IMR-90 (cell line): ENCODE measurements at regions not wholly inside any gene's neighbourhood (a gene's known extent, or its start where the extent isn't known, plus 50 kb on each side); places are given as distances from the start of the nearest gene placed in this dataset.

Experiments used
- ATAC-seq: fragments of 200-7000 bp; cut with Tn5 transposase; 2 replicates; pipeline ENCODE4 v1.9.1; 2020; ENCODE audit warnings: low read depth, mild to moderate bottlenecking, moderate library complexity
- BruUV-seq: library from RNA; stranded (reverse); fragments of 400-500 nt; replicated peaks from 2 replicates; lab custom pipeline; 2021; lab: Mats Ljungman, UMichigan
- CTCF ChIA-PET: fragments of 300-600 bp; formaldehyde crosslinking; extraction: SDS; loops from one replicate; lab custom pipeline; 2021; ENCODE audit warnings: antibody characterized with exemption; lab: Yijun Ruan, JAX
- POLR2A ChIA-PET: fragments of 300-600 bp; sonication (Branson Sonifier 250); formaldehyde crosslinking; loops from one replicate; lab custom pipeline; 2022; ENCODE audit warnings: antibody characterized with exemption; ENCODE audit not compliant: unreplicated experiment; lab: Charles Lee
- DNase-seq: peaks from one replicate; pipeline ENCODE4 v3.0.0; 2013
- H2AFZ ChIP-seq: replicated peaks from 2 replicates; pipeline ENCODE3; 2013; ENCODE audit warnings: low read length, mild to moderate bottlenecking; ENCODE audit not compliant: poor library complexity
- H2AK5ac ChIP-seq: 2 replicates; pipeline ENCODE4 v1.6.1; 2013; ENCODE audit warnings: low read depth, low read length, inconsistent platforms
- H2AK9ac ChIP-seq: replicated peaks from 2 replicates; pipeline ENCODE3; 2013; ENCODE audit warnings: mild to moderate bottlenecking, low read depth, low read length, moderate library complexity; ENCODE audit not compliant: poor library complexity
- H2BK120ac ChIP-seq: 2 replicates; pipeline ENCODE4 v1.6.1; 2013; ENCODE audit warnings: low read depth, low read length, inconsistent platforms
- H2BK15ac ChIP-seq: 3 replicates; pipeline ENCODE4 v1.6.1; 2013; ENCODE audit warnings: low read depth, low read length, inconsistent platforms
- H2BK20ac ChIP-seq: 2 replicates; pipeline ENCODE4 v1.6.1; 2013; ENCODE audit warnings: low read depth, mild to moderate bottlenecking, inconsistent platforms, low read length, moderate library complexity
- H2BK5ac ChIP-seq: 2 replicates; pipeline ENCODE4 v1.6.1; 2013; ENCODE audit warnings: mild to moderate bottlenecking, low read depth, low read length, inconsistent platforms; ENCODE audit not compliant: poor library complexity, severe bottlenecking
- H3K14ac ChIP-seq: replicated peaks from 2 replicates; pipeline ENCODE4 v1.6.1; 2013; ENCODE audit warnings: low read depth, low read length, inconsistent platforms
- H3K18ac ChIP-seq: 2 replicates; pipeline ENCODE4 v1.6.1; 2013; ENCODE audit warnings: low read depth, low read length, control low read depth
- H3K23ac ChIP-seq: 2 replicates; pipeline ENCODE4 v1.6.1; 2013; ENCODE audit warnings: low read depth, low read length, inconsistent platforms
- H3K27ac ChIP-seq: 2 replicates; pipeline ENCODE4 v1.5.1; 2013; ENCODE audit warnings: mild to moderate bottlenecking, control low read depth, low read length; ENCODE audit not compliant: insufficient read depth
- H3K27me3 ChIP-seq: 2 replicates; pipeline ENCODE4 v1.6.1; 2013; ENCODE audit warnings: low read length; ENCODE audit not compliant: control insufficient read depth, insufficient read depth
- H3K36me3 ChIP-seq: 2 replicates; pipeline ENCODE4 v1.6.1; 2013; ENCODE audit warnings: low read length, mixed read lengths; ENCODE audit not compliant: control insufficient read depth, insufficient read depth
- H3K4ac ChIP-seq: 2 replicates; pipeline ENCODE4 v1.6.1; 2013; ENCODE audit warnings: low read depth, low read length, inconsistent platforms
- H3K4me1 ChIP-seq: 2 replicates; pipeline ENCODE4 v1.6.1; 2013; ENCODE audit warnings: low read length, mixed read lengths; ENCODE audit not compliant: control insufficient read depth, insufficient read depth
- H3K4me2 ChIP-seq: 2 replicates; pipeline ENCODE4 v1.6.1; 2013; ENCODE audit warnings: low read depth, mild to moderate bottlenecking, control low read depth, low read length, moderate library complexity
- H3K4me3 ChIP-seq: 2 replicates; pipeline ENCODE4 v1.5.1; 2013; ENCODE audit warnings: low read depth, mild to moderate bottlenecking, control low read depth, low read length, moderate library complexity; ENCODE audit not compliant: insufficient read depth
- H3K56ac ChIP-seq: 2 replicates; pipeline ENCODE4 v1.6.1; 2013; ENCODE audit warnings: low read length, inconsistent platforms; ENCODE audit not compliant: insufficient read depth; ENCODE audit errors: extremely low read depth
- H3K79me1 ChIP-seq, 2 experiments: 2 replicates each; pipeline ENCODE4 v1.6.1; 2013; ENCODE audit warnings: low read length in 2 of 2, inconsistent platforms in 1 of 2, low read depth in 1 of 2
- H3K9ac ChIP-seq: 2 replicates; pipeline ENCODE4 v1.6.1; 2013; ENCODE audit warnings: low read depth, low read length, control low read depth
- H3K9me1 ChIP-seq: 2 replicates; pipeline ENCODE4 v1.6.1; 2013; ENCODE audit warnings: low read length, inconsistent platforms; ENCODE audit not compliant: insufficient read depth
- H3K9me3 ChIP-seq: 2 replicates; pipeline ENCODE4 v1.6.1; 2013; ENCODE audit warnings: low read length; ENCODE audit not compliant: control insufficient read depth, insufficient read depth
- H4K20me1 ChIP-seq: 2 replicates; pipeline ENCODE4 v1.6.1; 2013; ENCODE audit warnings: low read length, inconsistent platforms; ENCODE audit not compliant: insufficient read depth
- H4K5ac ChIP-seq: 2 replicates; pipeline ENCODE4 v1.6.1; 2013; ENCODE audit warnings: mild to moderate bottlenecking, low read depth, low read length, control low read depth
- H4K8ac ChIP-seq, 2 experiments: 2 replicates each; pipeline ENCODE4 v1.6.1; 2013; ENCODE audit warnings: low read depth in 2 of 2, low read length in 2 of 2, control low read depth in 1 of 2, inconsistent platforms in 1 of 2
- H4K91ac ChIP-seq: 2 replicates; pipeline ENCODE4 v1.6.1; 2013; ENCODE audit warnings: low read depth, low read length, inconsistent platforms; ENCODE audit not compliant: insufficient read depth
- CHD1 ChIP-seq: IDR thresholded peaks from 2 replicates; pipeline ENCODE4 v1.6.1; 2012; ENCODE audit warnings: low read depth, low read length, improper control_type of control experiment
- ELK1 ChIP-seq: fragments of 150-350 bp; IDR thresholded peaks from 2 replicates; pipeline ENCODE4 v1.6.1; 2016; ENCODE audit warnings: low read depth, mild to moderate bottlenecking, low read length, moderate library complexity, borderline replicate concordance
- MAZ ChIP-seq: IDR thresholded peaks from 2 replicates; pipeline ENCODE4 v1.6.1; 2012; ENCODE audit warnings: low read depth, mild to moderate bottlenecking, low read length, improper control_type of control experiment, moderate library complexity, borderline replicate concordance
- POLR2A ChIP-seq: IDR thresholded peaks from 2 replicates; pipeline ENCODE4 v1.6.1; 2012; ENCODE audit warnings: mild to moderate bottlenecking, low read depth, low read length
- RCOR1 ChIP-seq: IDR thresholded peaks from 2 replicates; pipeline ENCODE4 v1.6.1; 2012; ENCODE audit warnings: mild to moderate bottlenecking, low read length, improper control_type of control experiment; ENCODE audit not compliant: insufficient replicate concordance
- WGBS, 2 experiments: methylation state at CpG; one replicate each; pipeline versions ENCODE4 v1.1.5 to v1.1.7; 2013; ENCODE audit warnings: missing lambda C conversion rate in 2 of 2; ENCODE audit not compliant: insufficient read length in 1 of 2; ENCODE audit errors: extremely low coverage in 2 of 2; 5-methylcytosine and 5-hydroxymethylcytosine counted together
- dilution Hi-C: fragments of 300-500 bp; cut with HindIII; formaldehyde crosslinking; loops from one replicate; pipeline ENCODE4 v1.14.3; 2018; ENCODE audit warnings: low sequenced_read_pairs; ENCODE audit not compliant: unreplicated experiment
- in situ Hi-C: fragments of 300-500 bp; cut with MboI; formaldehyde crosslinking; loops from 3 replicates; pipeline ENCODE4 v1.14.3; 2019; ENCODE audit warnings: low sequenced_read_pairs, inconsistent platforms, mixed read lengths
- intact Hi-C: fragments of 100-400 bp; cut with micrococcal nuclease; formaldehyde crosslinking; loops from 2 replicates; pipeline ENCODE4 v1.10.0; 2022

GRCh38 chr10:121005948-121006587, 154.9 kb downstream of the WDR11 start:
- H3K4me3 ChIP-seq: no peak overlapping the region
- ChIA-PET POLR2A (no interaction called here), CTCF (no interaction called here)
- in situ Hi-C loops: no loop called here
- H3K14ac ChIP-seq: no peak overlapping the region
- no peak overlapping the region for H4K91ac ChIP-seq
- no peak overlapping the region for H2BK5ac ChIP-seq
- intact Hi-C loops: no loop called here
- no peak overlapping the region for H2BK15ac ChIP-seq
- no peak overlapping the region for H2BK20ac ChIP-seq
- no peak overlapping the region for H3K4me2 ChIP-seq
- no peak overlapping the region for H2AK5ac ChIP-seq
- peaks cover 19% of the 10 kb centered on the region for H3K9me3 ChIP-seq
- no peaks in the 10 kb centered on the region for H4K20me1 ChIP-seq
- DNase-seq (no peak), ATAC-seq (no peak)
- no peak overlapping the region for H2BK120ac ChIP-seq
- no peak overlapping the region for H3K18ac ChIP-seq
- H3K27ac ChIP-seq: no peak overlapping the region
- no peaks in the 10 kb centered on the region for H3K79me1 ChIP-seq
- no peak for TF ChIP-seq ELK1
- no peak for TF ChIP-seq RCOR1
- TF ChIP-seq MAZ: no peak
- no peak for TF ChIP-seq POLR2A
- no peak for TF ChIP-seq CHD1
- H3K4me1 ChIP-seq: no peaks in the 10 kb centered on the region
- H4K5ac ChIP-seq: no peak overlapping the region
- no peaks in the 10 kb centered on the region for H3K36me3 ChIP-seq
- no peak overlapping the region for H2AFZ ChIP-seq
- H3K9me1 ChIP-seq: no peaks in the 10 kb centered on the region
- H3K4ac ChIP-seq: no peak overlapping the region
- no peak overlapping the region for H2AK9ac ChIP-seq
- no peak overlapping the region for H3K23ac ChIP-seq
- H3K9ac ChIP-seq: no peak overlapping the region
- H4K8ac ChIP-seq: no peak overlapping the region
- no peaks in the 10 kb centered on the region for H3K27me3 ChIP-seq
- WGBS, 2 experiments: no CpG with 5 or more reads among the region's 5 CpGs
- H3K56ac ChIP-seq: no peak overlapping the region
- BruUV-seq: no TSS peak
- dilution Hi-C loops: no loop called here
